Stomach (tissue), 8 donors: ENCODE measurements at regions not wholly inside any gene's neighbourhood (a gene's known extent, or its start where the extent isn't known, plus 50 kb on each side); places are given as distances from the start of the nearest gene placed in this dataset.
"Not testable (repeated sequence)": the region's sequence is repeated elsewhere in the genome, so short reads cannot be mapped to it uniquely, and the experiment has no call there.

Source experiments
- DNase-seq, 2 donors: peaks; one replicate each; pipeline versions ENCODE4 v3.0.0 to v3.0.0-alpha.2; 2013 to 2019
- H3K27ac ChIP-seq, 5 donors: fragments of 200-600 bp in 4 of 5; sonication (generic) in 4 of 5; one replicate each; pipeline ENCODE4 v1.5.1; 2013 to 2019; ENCODE audit warnings: mild to moderate bottlenecking in 1 of 5, moderate library complexity in 1 of 5
- H3K27me3 ChIP-seq, 3 donors: fragments of 200-600 bp; sonication (generic); one replicate each; pipeline ENCODE4 v1.5.1; 2017 to 2019; ENCODE audit warnings: mixed run types in 1 of 3
- H3K36me3 ChIP-seq, 4 donors: fragments of 200-600 bp; sonication (generic); 1 replicate in 3 of 4; 2 replicates in 1 of 4; pipeline ENCODE4 v1.5.1; 2016 to 2019
- H3K4me1 ChIP-seq, 4 donors: fragments of 200-600 bp; sonication (generic); one replicate each; pipeline ENCODE4 v1.5.1; 2016 to 2019
- H3K4me3 ChIP-seq, 4 donors: fragments of 200-600 bp; sonication (generic) in 3 of 4; one replicate each; pipeline ENCODE4 v1.5.1; 2016 to 2019; ENCODE audit warnings: mild to moderate bottlenecking in 1 of 4
- H3K9me3 ChIP-seq, 4 donors: fragments of 200-600 bp; sonication (generic); one replicate each; pipeline ENCODE4 v1.5.1; 2016 to 2019
- EP300 ChIP-seq: sonication (generic); formaldehyde crosslinking; IDR thresholded peaks from one replicate; pipeline ENCODE4 v1.6.1; 2017; ENCODE audit warnings: antibody characterized with exemption
- POLR2A ChIP-seq, 4 donors: fragments of 450-650 bp; IDR thresholded peaks; one replicate each; pipeline ENCODE4 v1.6.1; 2016; ENCODE audit warnings: antibody characterized with exemption in 4 of 4, control low read depth in 2 of 4, mild to moderate bottlenecking in 1 of 4, moderate library complexity in 1 of 4
- POLR2AphosphoS5 ChIP-seq, 3 donors: sonication (generic); formaldehyde crosslinking; IDR thresholded peaks; one replicate each; pipeline ENCODE4 v1.6.1; 2016; ENCODE audit warnings: antibody characterized with exemption in 3 of 3
- WGBS, 5 donors: extraction: QIAGEN DNeasy Blood & Tissue Kit in 3 of 5; methylation state at CpG; one replicate each; pipeline versions ENCODE4 v1.1.5 to v1.1.7; 2013 to 2018; 5-methylcytosine and 5-hydroxymethylcytosine counted together
- intact Hi-C: fragments of 100-400 bp; cut with DNase I; formaldehyde crosslinking; loops from one replicate; pipeline ENCODE4 v1.15.1; 2023; ENCODE audit warnings: low total_unique reads
- TF ChIP-seq, protein P1 (sequence below), 7 experiments: fragments of 450-650 bp in 4 of 7; fragments of 200-600 bp in 3 of 7; sonication (generic) in 3 of 7; IDR thresholded peaks; one replicate each; pipeline ENCODE4 v1.5.1; 2016 to 2019; ENCODE audit warnings: antibody characterized with exemption in 7 of 7, control low read depth in 2 of 7, mild to moderate bottlenecking in 1 of 7
- donor health status: healthy with polysubstance abuse.
- donor health status: Bipolar disorder and iron deficiency.
- donor health status: healthy.

DNA sequence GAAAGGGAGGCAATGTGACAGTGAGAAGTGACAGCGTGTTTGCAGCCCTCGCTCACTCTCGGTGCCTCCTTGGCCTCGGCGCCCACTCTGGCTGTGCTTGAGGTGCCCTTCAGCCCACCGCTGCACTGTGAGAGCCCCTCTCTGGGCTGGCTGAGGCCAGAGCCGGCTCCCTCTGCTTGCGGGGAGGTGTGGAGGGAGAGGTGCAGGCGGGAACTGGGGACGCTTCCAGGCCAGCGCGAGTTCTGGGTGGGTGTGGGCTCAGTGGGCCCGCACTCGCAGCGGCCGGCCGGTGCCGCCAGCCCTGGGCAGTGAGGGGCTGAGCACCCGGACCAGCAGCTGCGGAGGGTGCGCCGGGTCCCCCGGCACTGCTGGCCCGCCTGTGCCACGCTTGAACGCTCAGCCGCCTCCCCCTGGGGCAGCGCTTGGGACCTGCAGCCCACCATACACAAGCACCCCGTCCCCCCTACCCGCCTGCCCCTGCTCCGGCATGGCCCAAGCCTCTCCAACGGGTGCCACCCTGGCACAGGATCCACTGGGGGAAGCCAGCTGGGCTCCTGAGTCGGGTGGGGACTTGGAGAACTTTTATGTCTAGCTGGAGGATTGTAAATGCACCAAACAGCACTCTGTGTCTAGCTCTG lies 1142.8 kb upstream of the INTU start:
- Histone ChIP-seq H3K4me3 (no peak overlapping the region), H3K4me1 (no peaks in the 10 kb centered on the region), H3K9me3 (peaks cover 0 to 5% (median 2%) of the 10 kb centered on the region in 4 donors), H3K27me3 (no peaks in the 10 kb centered on the region), H3K36me3 (no peaks in the 10 kb centered on the region), H3K27ac (no peak overlapping the region)
- TF ChIP-seq EP300 (no peak), POLR2AphosphoS5 (IDR thresholded peaks at IDR 0.05) (no peak), POLR2A (IDR thresholded peaks at IDR 0.05) (no peak)
- TF ChIP-seq, protein P1, sequence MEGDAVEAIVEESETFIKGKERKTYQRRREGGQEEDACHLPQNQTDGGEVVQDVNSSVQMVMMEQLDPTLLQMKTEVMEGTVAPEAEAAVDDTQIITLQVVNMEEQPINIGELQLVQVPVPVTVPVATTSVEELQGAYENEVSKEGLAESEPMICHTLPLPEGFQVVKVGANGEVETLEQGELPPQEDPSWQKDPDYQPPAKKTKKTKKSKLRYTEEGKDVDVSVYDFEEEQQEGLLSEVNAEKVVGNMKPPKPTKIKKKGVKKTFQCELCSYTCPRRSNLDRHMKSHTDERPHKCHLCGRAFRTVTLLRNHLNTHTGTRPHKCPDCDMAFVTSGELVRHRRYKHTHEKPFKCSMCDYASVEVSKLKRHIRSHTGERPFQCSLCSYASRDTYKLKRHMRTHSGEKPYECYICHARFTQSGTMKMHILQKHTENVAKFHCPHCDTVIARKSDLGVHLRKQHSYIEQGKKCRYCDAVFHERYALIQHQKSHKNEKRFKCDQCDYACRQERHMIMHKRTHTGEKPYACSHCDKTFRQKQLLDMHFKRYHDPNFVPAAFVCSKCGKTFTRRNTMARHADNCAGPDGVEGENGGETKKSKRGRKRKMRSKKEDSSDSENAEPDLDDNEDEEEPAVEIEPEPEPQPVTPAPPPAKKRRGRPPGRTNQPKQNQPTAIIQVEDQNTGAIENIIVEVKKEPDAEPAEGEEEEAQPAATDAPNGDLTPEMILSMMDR (IDR thresholded peaks at IDR 0.05): no peak
- intact Hi-C loops: no loop called here
- no peak for DNase-seq
- WGBS, 5 donors: 92 to 94% (median 92%) methylated on average over 28 to 33 of the region's 33 CpGs

DNA sequence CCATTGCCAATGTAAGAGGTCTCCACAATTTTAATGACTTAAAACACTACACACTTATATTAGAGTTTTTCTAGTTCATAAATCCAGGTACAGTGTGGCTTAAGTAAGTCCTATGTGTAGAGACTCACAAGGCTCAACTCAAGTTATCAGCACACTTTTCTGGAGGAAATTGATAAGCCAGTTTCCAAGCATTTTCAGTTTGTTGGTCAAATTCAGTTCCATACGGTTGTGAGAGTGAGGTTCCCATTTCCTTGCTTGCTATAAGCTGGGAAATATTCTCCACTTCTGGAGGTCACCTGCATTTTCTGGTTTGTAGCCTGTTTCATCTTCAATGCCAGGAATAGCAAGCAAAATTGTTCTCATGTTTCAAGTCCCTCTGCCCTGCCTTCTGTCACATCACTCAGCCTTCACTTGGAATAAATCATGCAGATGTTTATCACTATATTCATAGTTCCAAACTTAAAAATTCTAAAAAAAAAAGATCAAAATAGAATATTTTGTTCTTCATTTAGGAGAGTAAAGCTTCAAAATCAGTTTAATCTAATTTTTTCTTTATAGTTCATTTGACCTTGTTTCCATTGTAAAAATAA lies 1137.5 kb upstream of the INTU start:
- 47 to 75% (median 58%) methylated on average over 1 of the region's 1 CpG for WGBS, 5 donors
- no peak overlapping the region for H3K4me3 ChIP-seq
- no peaks in the 10 kb centered on the region for H3K4me1 ChIP-seq
- intact Hi-C loops: no loop called here
- DNase-seq: no peak
- H3K27me3 ChIP-seq: no peaks in the 10 kb centered on the region
- peaks cover 0 to 5% (median 0%) of the 10 kb centered on the region in 4 donors for H3K9me3 ChIP-seq
- no peaks in the 10 kb centered on the region for H3K36me3 ChIP-seq
- no peak overlapping the region for H3K27ac ChIP-seq
- TF ChIP-seq, protein P1 (IDR thresholded peaks at IDR 0.05): no peak
- TF ChIP-seq POLR2A (IDR thresholded peaks at IDR 0.05) (no peak), POLR2AphosphoS5 (IDR thresholded peaks at IDR 0.05) (no peak), EP300 (no peak)

DNA sequence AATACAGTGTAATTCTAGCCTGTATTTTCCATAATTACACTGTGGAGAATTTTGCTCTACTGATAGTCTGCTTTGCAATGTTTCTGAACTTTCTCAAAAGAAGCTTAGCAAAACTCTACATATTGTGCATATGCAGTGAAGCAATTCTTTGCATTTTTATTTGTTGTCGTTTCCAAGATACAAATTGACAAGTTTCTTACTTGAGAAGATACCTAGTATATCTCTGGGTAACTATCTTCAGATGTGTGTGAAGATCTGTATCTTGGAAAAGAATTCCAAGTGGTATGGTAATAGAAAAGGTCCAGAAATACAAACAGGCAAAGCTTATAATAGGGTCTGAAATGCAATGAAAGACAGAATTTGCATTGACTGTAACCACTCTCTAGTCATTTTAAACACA lies 1119.8 kb upstream of the INTU start:
- no peaks in the 10 kb centered on the region for H3K27me3 ChIP-seq
- TF ChIP-seq EP300 (no peak), POLR2A (IDR thresholded peaks at IDR 0.05) (no peak), POLR2AphosphoS5 (IDR thresholded peaks at IDR 0.05) (no peak)
- TF ChIP-seq, protein P1 (IDR thresholded peaks at IDR 0.05): no peak
- no peaks in the 10 kb centered on the region for H3K36me3 ChIP-seq
- H3K4me1 ChIP-seq: no peaks in the 10 kb centered on the region
- no peak overlapping the region for H3K4me3 ChIP-seq
- 50 to 74% (median 68%) methylated on average over 1 of the region's 1 CpG for WGBS, 5 donors
- intact Hi-C loops: no loop called here
- DNase-seq: no peak
- no peaks in the 10 kb centered on the region for H3K9me3 ChIP-seq
- H3K27ac ChIP-seq: no peak overlapping the region

DNA sequence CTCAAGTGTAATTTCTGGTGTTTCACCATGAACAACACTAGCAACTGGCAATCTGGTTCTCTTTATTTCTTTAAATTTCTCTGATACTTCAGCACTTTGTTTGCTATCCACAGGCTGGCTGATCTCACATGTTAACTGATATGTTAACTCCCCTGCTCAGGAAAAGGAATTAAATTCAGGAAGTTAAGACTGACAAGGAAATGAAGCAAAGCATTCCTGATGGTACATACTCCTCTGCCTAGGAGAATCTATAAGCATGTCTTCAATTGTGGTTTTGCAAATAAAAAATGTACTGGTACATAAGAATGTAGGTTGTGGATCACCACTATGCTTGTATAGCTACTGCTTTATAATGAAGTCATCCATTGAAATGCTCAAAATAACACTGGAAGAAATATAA lies 1119.2 kb upstream of the INTU start:
- Histone ChIP-seq H3K4me3 (no peak overlapping the region), H3K4me1 (no peaks in the 10 kb centered on the region), H3K36me3 (no peaks in the 10 kb centered on the region), H3K27me3 (no peaks in the 10 kb centered on the region), H3K9me3 (no peaks in the 10 kb centered on the region), H3K27ac (no peak overlapping the region)
- no peak for TF ChIP-seq EP300
- no peak for TF ChIP-seq POLR2AphosphoS5 (IDR thresholded peaks at IDR 0.05)
- TF ChIP-seq POLR2A (IDR thresholded peaks at IDR 0.05): no peak
- no peak for DNase-seq
- intact Hi-C loops: no loop called here

DNA sequence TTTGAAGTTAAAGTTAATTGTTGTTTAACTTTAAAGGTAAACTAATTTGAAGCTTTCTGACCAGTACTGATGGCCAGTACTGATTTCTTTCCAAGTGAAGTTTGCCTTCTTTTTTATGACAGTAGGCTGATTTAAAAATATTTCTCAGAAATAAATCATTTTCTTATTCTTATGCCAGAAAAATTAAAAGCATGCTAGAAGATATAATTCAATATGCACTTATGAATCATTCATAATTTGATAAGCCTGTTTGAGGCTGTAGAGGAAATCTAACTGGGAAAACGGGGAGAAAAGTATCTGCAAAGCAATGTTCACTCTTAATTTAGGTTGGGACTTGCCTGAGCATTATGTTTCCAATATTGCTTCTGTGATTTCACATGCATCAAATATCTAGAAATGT lies 1112.0 kb upstream of the INTU start:
- Histone ChIP-seq H3K27ac (no peak overlapping the region), H3K9me3 (peaks cover 0 to 19% (median 4%) of the 10 kb centered on the region in 4 donors), H3K36me3 (no peaks in the 10 kb centered on the region), H3K4me3 (no peak overlapping the region), H3K27me3 (no peaks in the 10 kb centered on the region), H3K4me1 (no peaks in the 10 kb centered on the region)
- intact Hi-C loops: no loop called here
- TF ChIP-seq, protein P1 (IDR thresholded peaks at IDR 0.05): no peak
- no peak for DNase-seq
- WGBS, 5 donors: 36 to 62% (median 47%) methylated on average over 1 of the region's 1 CpG

DNA sequence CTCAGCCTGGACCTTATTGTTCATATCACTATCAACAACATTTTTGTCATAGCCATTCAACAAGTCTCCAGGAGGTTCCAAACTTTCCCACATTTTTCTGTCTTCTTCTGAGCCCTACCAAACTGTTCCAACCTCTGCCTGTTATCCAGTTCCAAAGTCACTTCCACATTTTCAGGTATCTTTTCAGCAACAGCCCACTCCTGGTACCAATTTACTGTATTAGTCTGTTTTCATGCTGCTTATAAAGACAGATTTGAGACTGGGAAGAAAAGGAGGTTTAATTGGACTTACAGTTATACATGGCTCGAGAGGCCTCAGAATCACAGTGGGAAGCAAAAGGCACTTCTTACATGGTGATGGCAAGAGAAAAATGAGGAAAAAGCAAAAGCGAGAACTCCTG lies 1107.4 kb upstream of the INTU start:
- WGBS, 5 donors: 83 to 92% (median 87%) methylated on average over 2 of the region's 2 CpGs

More for the DNA sequence above, 1107.4 kb upstream of the INTU start:
- intact Hi-C loops, H3K27ac ChIP-seq, H3K4me1 ChIP-seq, H3K36me3 ChIP-seq, H3K4me3 ChIP-seq, H3K27me3 ChIP-seq, DNase-seq: not testable (repeated sequence)
- H3K9me3 ChIP-seq: peaks cover 0 to 29% (median 11%) of the 10 kb centered on the region in 4 donors
